H9 (cell line): ENCODE measurements at regions not wholly inside any gene's neighbourhood (a gene's known extent, or its start where the extent isn't known, plus 50 kb on each side); places are given as distances from the start of the nearest gene placed in this dataset.

ENCODE experiments used
- DNase-seq: peaks from one replicate; pipeline ENCODE4 v3.0.0-alpha.2; 2017
- H2AFZ ChIP-seq: one replicate; pipeline ENCODE4 v1.6.1; 2013; ENCODE audit warnings: mild to moderate bottlenecking, low read length, control low read depth, moderate library complexity
- H2AK5ac ChIP-seq: 2 replicates; pipeline ENCODE4 v1.6.1; 2013; ENCODE audit warnings: low read length, control low read depth, mixed read lengths; ENCODE audit not compliant: insufficient read length
- H2BK120ac ChIP-seq: one replicate; pipeline ENCODE4 v1.6.1; 2013; ENCODE audit warnings: low read depth, mild to moderate bottlenecking, low read length, control low read depth, inconsistent platforms; ENCODE audit not compliant: poor library complexity, severe bottlenecking
- H2BK12ac ChIP-seq: 2 replicates; pipeline ENCODE4 v1.6.1; 2013; ENCODE audit warnings: low read length, control low read depth, mixed read lengths, low read depth; ENCODE audit not compliant: insufficient read length
- H2BK15ac ChIP-seq: 2 replicates; pipeline ENCODE4 v1.6.1; 2013; ENCODE audit warnings: low read depth, low read length, control low read depth
- H2BK20ac ChIP-seq: one replicate; pipeline ENCODE4 v1.6.1; 2013; ENCODE audit warnings: low read depth, mild to moderate bottlenecking, low read length, control low read depth, inconsistent platforms; ENCODE audit not compliant: poor library complexity, severe bottlenecking
- H2BK5ac ChIP-seq: 2 replicates; pipeline ENCODE4 v1.6.1; 2013; ENCODE audit warnings: low read length, control low read depth, mixed read lengths; ENCODE audit not compliant: insufficient read length
- H3K14ac ChIP-seq: 2 replicates; pipeline ENCODE4 v1.6.1; 2013; ENCODE audit warnings: low read length, control low read depth; ENCODE audit not compliant: insufficient read depth
- H3K18ac ChIP-seq: 2 replicates; pipeline ENCODE4 v1.6.1; 2013; ENCODE audit warnings: low read depth, mild to moderate bottlenecking, mixed read lengths, low read length, control low read depth; ENCODE audit not compliant: insufficient read length
- H3K23ac ChIP-seq: 2 replicates; pipeline ENCODE4 v1.6.1; 2013; ENCODE audit warnings: low read length, control low read depth, mixed read lengths, low read depth; ENCODE audit not compliant: insufficient read length
- H3K23me2 ChIP-seq: 2 replicates; pipeline ENCODE4 v1.6.1; 2013; ENCODE audit warnings: low read depth, mild to moderate bottlenecking, mixed read lengths, low read length, control low read depth; ENCODE audit not compliant: insufficient read length, poor library complexity, severe bottlenecking
- H3K27ac ChIP-seq: 2 replicates; pipeline ENCODE4 v1.5.1; 2013; ENCODE audit warnings: low read length, control low read depth, mixed read lengths, low read depth; ENCODE audit not compliant: insufficient read length
- H3K27me3 ChIP-seq: 2 replicates; pipeline ENCODE4 v1.6.1; 2013; ENCODE audit warnings: low read length, control low read depth, inconsistent platforms; ENCODE audit not compliant: insufficient read depth
- H3K4ac ChIP-seq: 2 replicates; pipeline ENCODE4 v1.6.1; 2013; ENCODE audit warnings: low read depth, mild to moderate bottlenecking, control low read depth, inconsistent platforms, low read length, moderate library complexity
- H3K4me1 ChIP-seq: 2 replicates; pipeline ENCODE4 v1.6.1; 2013; ENCODE audit warnings: low read length, control low read depth, inconsistent platforms; ENCODE audit not compliant: insufficient read depth
- H3K4me2 ChIP-seq: 2 replicates; pipeline ENCODE4 v1.6.1; 2013; ENCODE audit warnings: low read length, control low read depth, mixed read lengths; ENCODE audit not compliant: insufficient read length, insufficient read depth
- H3K56ac ChIP-seq: 2 replicates; pipeline ENCODE4 v1.6.1; 2013; ENCODE audit warnings: low read depth, mild to moderate bottlenecking, mixed read lengths, low read length, control low read depth; ENCODE audit not compliant: insufficient read length
- H3K79me1 ChIP-seq: 2 replicates; pipeline ENCODE4 v1.6.1; 2013; ENCODE audit warnings: low read depth, mild to moderate bottlenecking, moderate library complexity, low read length, control low read depth, inconsistent platforms; ENCODE audit not compliant: insufficient read depth, poor library complexity, severe bottlenecking
- H3K79me2 ChIP-seq: 2 replicates; pipeline ENCODE4 v1.6.1; 2013; ENCODE audit warnings: low read length, control low read depth, inconsistent platforms; ENCODE audit not compliant: insufficient read depth
- H3K9ac ChIP-seq: 2 replicates; pipeline ENCODE4 v1.6.1; 2013; ENCODE audit warnings: low read length, control low read depth, mixed read lengths; ENCODE audit not compliant: insufficient read length; ENCODE audit errors: extremely low read depth
- H3K9me3 ChIP-seq: one replicate; pipeline ENCODE4 v1.6.1; 2013; ENCODE audit warnings: low read depth, low read length, inconsistent platforms; ENCODE audit not compliant: control insufficient read depth
- H3T11ph ChIP-seq: one replicate; pipeline ENCODE4 v1.6.1; 2013; ENCODE audit warnings: mild to moderate bottlenecking, low read length, control low read depth, inconsistent platforms
- H4K20me1 ChIP-seq: one replicate; pipeline ENCODE4 v1.6.1; 2013; ENCODE audit not compliant: control insufficient read depth, insufficient read length, insufficient read depth
- H4K5ac ChIP-seq: 2 replicates; pipeline ENCODE4 v1.6.1; 2013; ENCODE audit warnings: low read depth, mild to moderate bottlenecking, mixed read lengths, low read length, control low read depth; ENCODE audit not compliant: insufficient read length
- H4K8ac ChIP-seq: replicated peaks from 2 replicates; pipeline ENCODE4 v1.6.1; 2013; ENCODE audit warnings: low read length, control low read depth, mixed read lengths, low read depth; ENCODE audit not compliant: insufficient read length
- H4K91ac ChIP-seq: 2 replicates; pipeline ENCODE4 v1.6.1; 2013; ENCODE audit warnings: low read depth, mild to moderate bottlenecking, moderate library complexity, mixed read lengths, low read length, control low read depth; ENCODE audit not compliant: insufficient read length
- H3K27ac Mint-ChIP-seq, 3 experiments: 2 replicates in 2 of 3; 3 replicates in 1 of 3; pipeline ENCODE4 v1.8.0; 2020 to 2021; ENCODE audit warnings: mixed read lengths in 3 of 3, mild to moderate bottlenecking in 1 of 3, moderate library complexity in 1 of 3
- H3K27me3 Mint-ChIP-seq: 2 replicates; pipeline ENCODE4 v1.8.0; 2021; ENCODE audit warnings: low read depth, mild to moderate bottlenecking, moderate library complexity, mixed read lengths
- H3K36me3 Mint-ChIP-seq, 3 experiments: 2 replicates in 2 of 3; 3 replicates in 1 of 3; pipeline ENCODE4 v1.8.0; 2020 to 2021; ENCODE audit warnings: low read depth in 3 of 3, mixed read lengths in 3 of 3; ENCODE audit not compliant: insufficient read depth in 1 of 3
- H3K4me1 Mint-ChIP-seq, 2 experiments: 2 replicates each; pipeline ENCODE4 v1.8.0; 2020; ENCODE audit warnings: mixed read lengths in 2 of 2
- H3K4me3 Mint-ChIP-seq, 2 experiments: 2 replicates in 1 of 2; 3 replicates in 1 of 2; pipeline ENCODE4 v1.8.0; 2020 to 2021; ENCODE audit warnings: mild to moderate bottlenecking in 2 of 2, mixed read lengths in 2 of 2, moderate library complexity in 1 of 2
- H3K9me3 Mint-ChIP-seq, 2 experiments: 2 replicates in 1 of 2; 3 replicates in 1 of 2; pipeline ENCODE4 v1.8.0; 2020; ENCODE audit warnings: mild to moderate bottlenecking in 2 of 2, mixed read lengths in 2 of 2, moderate library complexity in 1 of 2
- CTCF ChIP-seq: fragments of 200-600 bp; sonication (generic); conservative IDR thresholded peaks from 3 replicates; pipeline ENCODE4 v1.8.0; 2021; ENCODE audit warnings: antibody characterized with exemption, mild to moderate bottlenecking
- WGBS: extraction: QIAGEN DNeasy Blood & Tissue Kit; methylation state at CpG from one replicate; pipeline ENCODE4 v1.1.7; 2013; ENCODE audit warnings: missing lambda C conversion rate, low lambda C conversion rate, mixed read lengths; ENCODE audit not compliant: insufficient read length; ENCODE audit errors: extremely low coverage; 5-methylcytosine and 5-hydroxymethylcytosine counted together

- Histone ChIP-seq H4K5ac (no peak overlapping the region), H3K4me1 (no peaks in the 10 kb centered on the region), H3K14ac (no peak overlapping the region), H2BK20ac (no peak overlapping the region), H3K4me2 (no peak overlapping the region), H3K23me2 (no peaks in the 10 kb centered on the region), H3K79me2 (no peaks in the 10 kb centered on the region), H2AK5ac (no peak overlapping the region), H3K27ac (no peak overlapping the region), H2BK15ac (no peak overlapping the region), H3K4ac (no peak overlapping the region), H3K79me1 (no peaks in the 10 kb centered on the region), H3T11ph (no peak overlapping the region), H2BK12ac (no peak overlapping the region), H2BK120ac (no peak overlapping the region), H2BK5ac (no peak overlapping the region), H4K8ac (no peak overlapping the region), H4K91ac (no peak overlapping the region), H3K9me3 (peaks cover 8% of the 10 kb centered on the region), H3K27me3 (no peaks in the 10 kb centered on the region), H3K9ac (no peak overlapping the region), H3K18ac (no peak overlapping the region), H3K23ac (no peak overlapping the region), H3K56ac (no peak overlapping the region), H4K20me1 (no peaks in the 10 kb centered on the region), H2AFZ (no peak overlapping the region)
- Mint-ChIP-seq H3K4me1 (0 out of 4 replicates have a peak, but pooled peaks cover 0 to 4% of the 10 kb centered on the region in 2 experiments), H3K9me3 (peaks cover 8 to 10% of the 10 kb centered on the region in 2 experiments), H3K36me3 (peaks cover 4 to 5% (median 5%) of the 10 kb centered on the region in 3 experiments), H3K27ac (no peak overlapping the region), H3K27me3 (peaks cover 3% of the 10 kb centered on the region; the same call in 1 of the 2 replicates), H3K4me3 (no peak overlapping the region)
- TF ChIP-seq CTCF: no peak
- no peak for DNase-seq
- WGBS: no CpG with 5 or more reads among the region's 4 CpGs
These were observed 109.5 kb upstream of the NAP1L1 start for GRCh38 chr12:76193961-76194360.
